GM23338 (cell line): ENCODE measurements at regions not wholly inside any gene's neighbourhood (a gene's known extent, or its start where the extent isn't known, plus 50 kb on each side); places are given as distances from the start of the nearest gene placed in this dataset.
A peak's percentile ranks its signal among the peaks of the same experiment; 100 is the strongest.
"Not testable (repeated sequence)": the region's sequence is repeated elsewhere in the genome, so short reads cannot be mapped to it uniquely, and the experiment has no call there.

ENCODE experiments used
- ATAC-seq: fragments of 200-7000 bp; cut with Tn5 transposase; 3 replicates; pipeline ENCODE4 v1.9.1; 2020
- DNase-seq: peaks from one replicate; pipeline ENCODE4 v3.0.0-alpha.2; 2015; ENCODE audit warnings: low spot score
- H2AFZ ChIP-seq: fragments of 200-600 bp; sonication (generic); 2 replicates; pipeline ENCODE4 v1.8.0; 2016; ENCODE audit warnings: antibody characterized with exemption, mild to moderate bottlenecking, moderate library complexity
- H3F3A ChIP-seq: fragments of 200-600 bp; sonication (generic); replicated peaks from 2 replicates; pipeline ENCODE4 v1.8.0; 2017; ENCODE audit warnings: antibody characterized with exemption, mixed run types, low read depth
- H3K27ac ChIP-seq: fragments of 200-600 bp; sonication (generic); 2 replicates; pipeline ENCODE4 v1.6.1; 2016; ENCODE audit warnings: low read depth
- H3K27me3 ChIP-seq: fragments of 200-600 bp; sonication (generic); 2 replicates; pipeline ENCODE4 v1.8.0; 2016; ENCODE audit warnings: mild to moderate bottlenecking, mixed run types, moderate library complexity; ENCODE audit not compliant: insufficient read depth
- H3K36me3 ChIP-seq: fragments of 200-600 bp; sonication (generic); 2 replicates; pipeline ENCODE4 v1.8.0; 2016; ENCODE audit warnings: mild to moderate bottlenecking; ENCODE audit not compliant: insufficient read depth
- H3K4me1 ChIP-seq: fragments of 200-600 bp; sonication (generic); 2 replicates; pipeline ENCODE4 v1.8.0; 2016; ENCODE audit warnings: mild to moderate bottlenecking, moderate library complexity; ENCODE audit not compliant: insufficient read depth
- H3K4me2 ChIP-seq: fragments of 200-600 bp; sonication (generic); 2 replicates; pipeline ENCODE4 v1.7.1; 2017; ENCODE audit warnings: mixed run types
- H3K4me3 ChIP-seq: fragments of 200-600 bp; sonication (generic); 2 replicates; pipeline ENCODE4 v1.6.1; 2016; ENCODE audit warnings: mixed run types
- H3K79me2 ChIP-seq: fragments of 200-600 bp; sonication (generic); replicated peaks from 2 replicates; pipeline ENCODE4 v1.8.0; 2017; ENCODE audit warnings: mild to moderate bottlenecking; ENCODE audit not compliant: insufficient read depth
- H3K9me2 ChIP-seq: fragments of 200-600 bp; sonication (generic); 2 replicates; pipeline ENCODE4 v1.8.0; 2017; ENCODE audit not compliant: insufficient read depth
- H4K20me1 ChIP-seq: fragments of 200-600 bp; sonication (generic); replicated peaks from 2 replicates; pipeline ENCODE4 v1.8.0; 2017; ENCODE audit warnings: mild to moderate bottlenecking; ENCODE audit not compliant: insufficient read depth
- H3K27ac Mint-ChIP-seq: 2 replicates; pipeline ENCODE4 v1.8.0; 2020; ENCODE audit warnings: inconsistent platforms, mild to moderate bottlenecking, moderate library complexity, mixed read lengths
- H3K27me3 Mint-ChIP-seq: 3 replicates; pipeline ENCODE4 v1.8.0; 2022; ENCODE audit warnings: low read depth, mild to moderate bottlenecking, moderate library complexity, mixed read lengths, inconsistent platforms; ENCODE audit not compliant: insufficient read depth, poor library complexity
- H3K36me3 Mint-ChIP-seq: 3 replicates; pipeline ENCODE4 v1.8.0; 2021; ENCODE audit warnings: low read depth, mild to moderate bottlenecking, inconsistent platforms, moderate library complexity, mixed read lengths
- H3K4me1 Mint-ChIP-seq: 3 replicates; pipeline ENCODE4 v1.8.0; 2020; ENCODE audit warnings: mild to moderate bottlenecking, inconsistent platforms, mixed read lengths
- H3K4me3 Mint-ChIP-seq: 3 replicates; pipeline ENCODE4 v1.8.0; 2021; ENCODE audit warnings: moderate library complexity, mild to moderate bottlenecking, inconsistent platforms, mixed read lengths
- H3K9me3 Mint-ChIP-seq: 3 replicates; pipeline ENCODE4 v1.8.0; 2020; ENCODE audit warnings: moderate library complexity, mild to moderate bottlenecking, inconsistent platforms, mixed read lengths
- EZH2 ChIP-seq: fragments of 200-600 bp; sonication (generic); IDR thresholded peaks from one replicate; pipeline ENCODE4 v1.8.0; 2017; ENCODE audit warnings: antibody characterized with exemption, mild to moderate bottlenecking, low read depth; ENCODE audit not compliant: unreplicated experiment
- EZH2phosphoT487 ChIP-seq: fragments of 200-600 bp; sonication (generic); IDR thresholded peaks from one replicate; pipeline ENCODE4 v1.8.1; 2018; ENCODE audit warnings: antibody characterized with exemption; ENCODE audit not compliant: unreplicated experiment
- JUNB ChIP-seq: IDR thresholded peaks from one replicate; pipeline ENCODE4 v1.6.1; 2016; ENCODE audit warnings: antibody characterized with exemption; ENCODE audit not compliant: unreplicated experiment
- NANOG ChIP-seq: IDR thresholded peaks from 2 replicates; pipeline ENCODE4 v1.6.1; 2016; ENCODE audit warnings: antibody characterized with exemption, borderline replicate concordance
- POLR2AphosphoS5 ChIP-seq: IDR thresholded peaks from 2 replicates; pipeline ENCODE4 v1.6.1; 2016; ENCODE audit warnings: antibody characterized with exemption, low read depth
- STAT1 ChIP-seq: IDR thresholded peaks from one replicate; pipeline ENCODE4 v1.6.1; 2016; ENCODE audit warnings: antibody characterized with exemption; ENCODE audit not compliant: unreplicated experiment
- ZNF331 ChIP-seq: fragments of 250-450 bp; sonication (Bioruptor Pico); IDR thresholded peaks from 2 replicates; pipeline ENCODE4 v1.5.0; 2020; ENCODE audit warnings: low read depth, mild to moderate bottlenecking, moderate library complexity
- TF ChIP-seq, protein P1 (sequence below): fragments of 250-450 bp; sonication (Bioruptor Pico); IDR thresholded peaks from 2 replicates; pipeline ENCODE4 v1.5.0; 2020; ENCODE audit warnings: mild to moderate bottlenecking, moderate library complexity
- TF ChIP-seq, protein P2 (sequence below): IDR thresholded peaks from 2 replicates; pipeline ENCODE4 v1.6.1; 2016; ENCODE audit warnings: antibody characterized with exemption
- TF ChIP-seq, protein P3 (sequence below), 2 experiments: fragments of 200-600 bp in 1 of 2; sonication (generic) in 1 of 2; conservative IDR thresholded peaks; 2 replicates each; pipeline versions ENCODE4 v1.5.1 to v1.6.1; 2016 to 2017; ENCODE audit warnings: antibody characterized with exemption in 2 of 2, low read depth in 2 of 2, mild to moderate bottlenecking in 2 of 2, moderate library complexity in 1 of 2

DNA sequence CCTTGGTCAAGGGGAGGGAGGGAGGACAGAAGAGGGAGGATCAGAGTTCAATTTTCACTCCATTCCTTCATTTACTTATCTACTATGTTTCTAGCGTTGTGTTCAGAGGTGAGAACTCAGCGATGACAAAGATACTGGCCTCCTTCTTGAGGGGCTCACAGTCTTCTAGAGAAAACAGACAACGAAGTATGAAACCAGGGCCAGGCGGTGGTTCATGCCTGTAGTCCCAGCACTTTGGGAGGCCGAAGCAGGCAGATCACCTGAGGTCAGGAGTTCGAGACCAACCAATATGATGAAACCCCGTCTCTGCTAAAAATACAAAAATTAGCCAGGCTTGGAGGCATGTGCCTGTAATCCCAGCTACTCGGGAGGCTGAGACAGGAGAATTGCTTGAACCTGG, 277.4 kb downstream of the MYCN start:
- not testable (repeated sequence) for H4K20me1 ChIP-seq, H3K4me2 ChIP-seq, H3K27ac Mint-ChIP-seq, H3K9me3 Mint-ChIP-seq, DNase-seq, ATAC-seq, H3F3A ChIP-seq, H3K27ac ChIP-seq, H3K36me3 Mint-ChIP-seq, H3K4me1 Mint-ChIP-seq, H3K36me3 ChIP-seq, H3K79me2 ChIP-seq, H3K4me3 Mint-ChIP-seq, H3K4me3 ChIP-seq, H3K27me3 ChIP-seq, H3K4me1 ChIP-seq
- peaks cover 12% of the 10 kb centered on the region for H3K9me2 ChIP-seq
- peak overlapping the region; percentile 23; the same call in 1 of the 2 replicates for H2AFZ ChIP-seq
- peaks cover 12% of the 10 kb centered on the region for H3K27me3 Mint-ChIP-seq

DNA sequence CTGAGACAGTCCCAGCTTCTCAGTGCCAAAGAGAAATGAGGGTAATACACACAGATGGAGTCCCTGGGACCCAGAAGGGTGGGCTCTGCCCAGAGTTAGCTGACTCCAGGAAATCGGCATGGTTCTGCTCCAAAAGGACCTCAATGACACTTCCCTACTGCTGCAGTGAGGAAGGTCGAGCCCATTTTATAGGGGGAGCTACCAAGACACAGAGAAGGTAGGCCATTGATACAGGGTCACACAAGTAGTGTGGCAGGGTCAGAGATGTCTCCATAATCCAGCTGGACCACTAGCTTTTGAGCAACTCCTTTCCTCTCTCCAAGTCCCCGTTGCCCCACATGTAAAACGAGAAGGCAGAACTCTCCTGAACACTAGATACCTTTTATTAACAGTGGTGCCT, 276.9 kb downstream of the MYCN start:
- H3F3A ChIP-seq, result no peaks in the 10 kb centered on the region
- no peaks in the 10 kb centered on the region for H3K27me3 ChIP-seq
- H3K4me1 ChIP-seq, result peaks cover 3% of the 10 kb centered on the region; the same call in 1 of the 2 replicates
- H3K27ac ChIP-seq, result no peak overlapping the region
- no peaks in the 10 kb centered on the region for H3K36me3 Mint-ChIP-seq
- no peak for DNase-seq
- TF ChIP-seq, protein P1, sequence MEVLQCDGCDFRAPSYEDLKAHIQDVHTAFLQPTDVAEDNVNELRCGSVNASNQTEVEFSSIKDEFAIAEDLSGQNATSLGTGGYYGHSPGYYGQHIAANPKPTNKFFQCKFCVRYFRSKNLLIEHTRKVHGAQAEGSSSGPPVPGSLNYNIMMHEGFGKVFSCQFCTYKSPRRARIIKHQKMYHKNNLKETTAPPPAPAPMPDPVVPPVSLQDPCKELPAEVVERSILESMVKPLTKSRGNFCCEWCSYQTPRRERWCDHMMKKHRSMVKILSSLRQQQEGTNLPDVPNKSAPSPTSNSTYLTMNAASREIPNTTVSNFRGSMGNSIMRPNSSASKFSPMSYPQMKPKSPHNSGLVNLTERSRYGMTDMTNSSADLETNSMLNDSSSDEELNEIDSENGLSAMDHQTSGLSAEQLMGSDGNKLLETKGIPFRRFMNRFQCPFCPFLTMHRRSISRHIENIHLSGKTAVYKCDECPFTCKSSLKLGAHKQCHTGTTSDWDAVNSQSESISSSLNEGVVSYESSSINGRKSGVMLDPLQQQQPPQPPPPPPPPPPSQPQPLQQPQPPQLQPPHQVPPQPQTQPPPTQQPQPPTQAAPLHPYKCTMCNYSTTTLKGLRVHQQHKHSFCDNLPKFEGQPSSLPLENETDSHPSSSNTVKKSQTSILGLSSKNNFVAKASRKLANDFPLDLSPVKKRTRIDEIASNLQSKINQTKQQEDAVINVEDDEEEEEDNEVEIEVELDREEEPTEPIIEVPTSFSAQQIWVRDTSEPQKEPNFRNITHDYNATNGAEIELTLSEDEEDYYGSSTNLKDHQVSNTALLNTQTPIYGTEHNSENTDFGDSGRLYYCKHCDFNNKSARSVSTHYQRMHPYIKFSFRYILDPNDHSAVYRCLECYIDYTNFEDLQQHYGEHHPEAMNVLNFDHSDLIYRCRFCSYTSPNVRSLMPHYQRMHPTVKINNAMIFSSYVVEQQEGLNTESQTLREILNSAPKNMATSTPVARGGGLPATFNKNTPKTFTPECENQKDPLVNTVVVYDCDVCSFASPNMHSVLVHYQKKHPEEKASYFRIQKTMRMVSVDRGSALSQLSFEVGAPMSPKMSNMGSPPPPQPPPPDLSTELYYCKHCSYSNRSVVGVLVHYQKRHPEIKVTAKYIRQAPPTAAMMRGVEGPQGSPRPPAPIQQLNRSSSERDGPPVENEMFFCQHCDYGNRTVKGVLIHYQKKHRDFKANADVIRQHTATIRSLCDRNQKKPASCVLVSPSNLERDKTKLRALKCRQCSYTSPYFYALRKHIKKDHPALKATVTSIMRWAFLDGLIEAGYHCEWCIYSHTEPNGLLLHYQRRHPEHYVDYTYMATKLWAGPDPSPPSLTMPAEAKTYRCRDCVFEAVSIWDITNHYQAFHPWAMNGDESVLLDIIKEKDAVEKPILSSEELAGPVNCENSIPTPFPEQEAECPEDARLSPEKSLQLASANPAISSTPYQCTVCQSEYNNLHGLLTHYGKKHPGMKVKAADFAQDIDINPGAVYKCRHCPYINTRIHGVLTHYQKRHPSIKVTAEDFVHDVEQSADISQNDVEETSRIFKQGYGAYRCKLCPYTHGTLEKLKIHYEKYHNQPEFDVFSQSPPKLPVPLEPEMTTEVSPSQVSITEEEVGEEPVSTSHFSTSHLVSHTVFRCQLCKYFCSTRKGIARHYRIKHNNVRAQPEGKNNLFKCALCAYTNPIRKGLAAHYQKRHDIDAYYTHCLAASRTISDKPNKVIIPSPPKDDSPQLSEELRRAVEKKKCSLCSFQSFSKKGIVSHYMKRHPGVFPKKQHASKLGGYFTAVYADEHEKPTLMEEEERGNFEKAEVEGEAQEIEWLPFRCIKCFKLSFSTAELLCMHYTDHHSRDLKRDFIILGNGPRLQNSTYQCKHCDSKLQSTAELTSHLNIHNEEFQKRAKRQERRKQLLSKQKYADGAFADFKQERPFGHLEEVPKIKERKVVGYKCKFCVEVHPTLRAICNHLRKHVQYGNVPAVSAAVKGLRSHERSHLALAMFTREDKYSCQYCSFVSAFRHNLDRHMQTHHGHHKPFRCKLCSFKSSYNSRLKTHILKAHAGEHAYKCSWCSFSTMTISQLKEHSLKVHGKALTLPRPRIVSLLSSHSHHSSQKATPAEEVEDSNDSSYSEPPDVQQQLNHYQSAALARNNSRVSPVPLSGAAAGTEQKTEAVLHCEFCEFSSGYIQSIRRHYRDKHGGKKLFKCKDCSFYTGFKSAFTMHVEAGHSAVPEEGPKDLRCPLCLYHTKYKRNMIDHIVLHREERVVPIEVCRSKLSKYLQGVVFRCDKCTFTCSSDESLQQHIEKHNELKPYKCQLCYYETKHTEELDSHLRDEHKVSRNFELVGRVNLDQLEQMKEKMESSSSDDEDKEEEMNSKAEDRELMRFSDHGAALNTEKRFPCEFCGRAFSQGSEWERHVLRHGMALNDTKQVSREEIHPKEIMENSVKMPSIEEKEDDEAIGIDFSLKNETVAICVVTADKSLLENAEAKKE (CRISPR knock-in tag), result no peak
- TF ChIP-seq EZH2 (no peak), JUNB (no peak), STAT1 (no peak), POLR2AphosphoS5 (no peak), EZH2phosphoT487 (no peak), NANOG (no peak), ZNF331 (CRISPR knock-in tag) (no peak)
- TF ChIP-seq, protein P2, sequence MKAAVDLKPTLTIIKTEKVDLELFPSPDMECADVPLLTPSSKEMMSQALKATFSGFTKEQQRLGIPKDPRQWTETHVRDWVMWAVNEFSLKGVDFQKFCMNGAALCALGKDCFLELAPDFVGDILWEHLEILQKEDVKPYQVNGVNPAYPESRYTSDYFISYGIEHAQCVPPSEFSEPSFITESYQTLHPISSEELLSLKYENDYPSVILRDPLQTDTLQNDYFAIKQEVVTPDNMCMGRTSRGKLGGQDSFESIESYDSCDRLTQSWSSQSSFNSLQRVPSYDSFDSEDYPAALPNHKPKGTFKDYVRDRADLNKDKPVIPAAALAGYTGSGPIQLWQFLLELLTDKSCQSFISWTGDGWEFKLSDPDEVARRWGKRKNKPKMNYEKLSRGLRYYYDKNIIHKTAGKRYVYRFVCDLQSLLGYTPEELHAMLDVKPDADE, result no peak
- TF ChIP-seq, protein P3, sequence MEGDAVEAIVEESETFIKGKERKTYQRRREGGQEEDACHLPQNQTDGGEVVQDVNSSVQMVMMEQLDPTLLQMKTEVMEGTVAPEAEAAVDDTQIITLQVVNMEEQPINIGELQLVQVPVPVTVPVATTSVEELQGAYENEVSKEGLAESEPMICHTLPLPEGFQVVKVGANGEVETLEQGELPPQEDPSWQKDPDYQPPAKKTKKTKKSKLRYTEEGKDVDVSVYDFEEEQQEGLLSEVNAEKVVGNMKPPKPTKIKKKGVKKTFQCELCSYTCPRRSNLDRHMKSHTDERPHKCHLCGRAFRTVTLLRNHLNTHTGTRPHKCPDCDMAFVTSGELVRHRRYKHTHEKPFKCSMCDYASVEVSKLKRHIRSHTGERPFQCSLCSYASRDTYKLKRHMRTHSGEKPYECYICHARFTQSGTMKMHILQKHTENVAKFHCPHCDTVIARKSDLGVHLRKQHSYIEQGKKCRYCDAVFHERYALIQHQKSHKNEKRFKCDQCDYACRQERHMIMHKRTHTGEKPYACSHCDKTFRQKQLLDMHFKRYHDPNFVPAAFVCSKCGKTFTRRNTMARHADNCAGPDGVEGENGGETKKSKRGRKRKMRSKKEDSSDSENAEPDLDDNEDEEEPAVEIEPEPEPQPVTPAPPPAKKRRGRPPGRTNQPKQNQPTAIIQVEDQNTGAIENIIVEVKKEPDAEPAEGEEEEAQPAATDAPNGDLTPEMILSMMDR (conservative IDR thresholded peaks at IDR 0.05; ENCODE audit: low read depth in 2 of 2), result no peak
- no peak overlapping the region for H3K4me2 ChIP-seq
- peaks cover 10% of the 10 kb centered on the region for H3K4me1 Mint-ChIP-seq
- H3K36me3 ChIP-seq, result no peaks in the 10 kb centered on the region
- H3K27me3 Mint-ChIP-seq, result peaks cover 8% of the 10 kb centered on the region
- no peaks in the 10 kb centered on the region for H3K79me2 ChIP-seq
- no peak overlapping the region for H3K4me3 Mint-ChIP-seq
- no peak for ATAC-seq
- H3K27ac Mint-ChIP-seq, result no peak overlapping the region
- no peaks in the 10 kb centered on the region for H4K20me1 ChIP-seq
- H3K9me2 ChIP-seq, result peaks cover 12% of the 10 kb centered on the region
- no peak overlapping the region for H3K4me3 ChIP-seq
- no peaks in the 10 kb centered on the region for H3K9me3 Mint-ChIP-seq
- no peak overlapping the region; the same call in 1 of the 2 replicates for H2AFZ ChIP-seq
